ENCODE measurements at regions not wholly inside any gene's neighbourhood (a gene's known extent, or its start where the extent isn't known, plus 50 kb on each side); places are given as distances from the start of the nearest gene placed in this dataset.

DNA sequence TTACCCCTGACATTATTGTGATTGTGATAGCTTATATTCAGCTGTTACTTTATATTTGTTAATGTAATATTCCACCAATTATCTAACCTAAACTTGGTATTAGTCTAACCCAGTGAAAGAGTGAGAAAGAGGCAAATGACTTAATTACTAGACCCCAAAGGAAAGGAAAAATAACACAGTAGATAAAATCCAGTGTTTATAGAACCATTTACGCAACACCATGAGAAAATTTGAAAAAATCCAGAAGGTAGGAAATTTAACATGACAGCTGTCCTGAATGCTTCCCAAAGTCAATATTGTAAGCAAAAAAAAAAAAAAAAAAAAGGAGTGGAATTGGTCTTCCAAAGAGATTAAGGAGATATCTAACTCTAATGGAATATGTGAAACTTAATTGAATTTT lies 741.5 kb upstream of the GHITM start:
- TF ChIP-seq POLR2A (IDR thresholded peaks at IDR 0.05), result no peak
- TF ChIP-seq, protein P1, sequence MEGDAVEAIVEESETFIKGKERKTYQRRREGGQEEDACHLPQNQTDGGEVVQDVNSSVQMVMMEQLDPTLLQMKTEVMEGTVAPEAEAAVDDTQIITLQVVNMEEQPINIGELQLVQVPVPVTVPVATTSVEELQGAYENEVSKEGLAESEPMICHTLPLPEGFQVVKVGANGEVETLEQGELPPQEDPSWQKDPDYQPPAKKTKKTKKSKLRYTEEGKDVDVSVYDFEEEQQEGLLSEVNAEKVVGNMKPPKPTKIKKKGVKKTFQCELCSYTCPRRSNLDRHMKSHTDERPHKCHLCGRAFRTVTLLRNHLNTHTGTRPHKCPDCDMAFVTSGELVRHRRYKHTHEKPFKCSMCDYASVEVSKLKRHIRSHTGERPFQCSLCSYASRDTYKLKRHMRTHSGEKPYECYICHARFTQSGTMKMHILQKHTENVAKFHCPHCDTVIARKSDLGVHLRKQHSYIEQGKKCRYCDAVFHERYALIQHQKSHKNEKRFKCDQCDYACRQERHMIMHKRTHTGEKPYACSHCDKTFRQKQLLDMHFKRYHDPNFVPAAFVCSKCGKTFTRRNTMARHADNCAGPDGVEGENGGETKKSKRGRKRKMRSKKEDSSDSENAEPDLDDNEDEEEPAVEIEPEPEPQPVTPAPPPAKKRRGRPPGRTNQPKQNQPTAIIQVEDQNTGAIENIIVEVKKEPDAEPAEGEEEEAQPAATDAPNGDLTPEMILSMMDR (IDR thresholded peaks at IDR 0.05), result no peak
- intact Hi-C loops (cut with DNase I; ENCODE audit: low total_unique reads), result no loop called here
- Histone ChIP-seq H3K36me3 (no peaks in the 10 kb centered on the region), H3K27ac (no peak overlapping the region), H3K9me3 (no peaks in the 10 kb centered on the region), H3K27me3 (no peaks in the 10 kb centered on the region), H3K4me3 (no peak overlapping the region), H3K4me1 (no peaks in the 10 kb centered on the region)
- DNase-seq, result no peak

DNA sequence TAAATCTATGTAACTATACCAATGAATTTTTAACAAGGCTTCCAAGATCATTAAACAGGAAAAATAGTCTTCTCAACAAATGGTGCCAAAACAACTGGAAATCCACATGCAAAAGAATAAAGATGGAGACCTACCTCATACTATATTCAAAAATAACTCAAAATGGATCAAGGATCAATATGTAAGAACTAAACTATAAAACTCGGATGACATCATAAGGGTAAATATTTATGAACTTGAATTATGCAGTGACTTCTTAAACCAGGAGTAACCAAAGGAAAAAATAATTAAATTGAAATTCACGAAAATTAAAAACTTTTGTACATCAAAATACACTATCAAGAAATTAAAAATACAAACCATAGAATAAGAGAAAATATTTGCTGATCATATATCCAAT lies 728.7 kb upstream of the GHITM start:
- TF ChIP-seq POLR2A (IDR thresholded peaks at IDR 0.05), result no peak
- TF ChIP-seq, protein P1 (IDR thresholded peaks at IDR 0.05), result no peak
- intact Hi-C loops (cut with DNase I; ENCODE audit: low total_unique reads), result no loop called here
- Histone ChIP-seq H3K36me3 (no peaks in the 10 kb centered on the region), H3K4me1 (no peaks in the 10 kb centered on the region), H3K27ac (no peak overlapping the region), H3K9me3 (no peaks in the 10 kb centered on the region), H3K27me3 (no peaks in the 10 kb centered on the region), H3K4me3 (no peak overlapping the region)
- DNase-seq, result no peak

DNA sequence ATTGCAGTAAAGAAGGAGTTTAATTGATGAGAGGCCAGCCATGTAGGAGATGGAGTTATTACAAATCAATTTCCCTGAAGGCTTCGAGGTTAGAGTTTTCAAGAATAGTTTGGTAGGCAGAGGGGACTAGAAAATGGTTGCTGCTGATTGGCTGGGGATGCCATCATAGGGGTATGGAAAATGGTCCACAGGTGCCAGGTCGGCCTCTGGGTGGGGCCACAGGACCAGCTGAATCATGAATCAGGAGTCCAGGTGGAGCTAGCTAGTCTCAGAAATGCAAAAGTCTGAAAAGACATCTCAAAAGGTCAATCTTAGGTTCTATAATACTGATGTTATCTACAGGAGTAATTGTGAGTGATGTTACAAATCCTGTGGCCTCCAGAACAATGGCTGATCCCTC lies 714.0 kb upstream of the GHITM start:
- no peaks in the 10 kb centered on the region for H3K36me3 ChIP-seq
- no peak overlapping the region for H3K4me3 ChIP-seq
- intact Hi-C loops (cut with DNase I; ENCODE audit: low total_unique reads), result no loop called here
- H3K4me1 ChIP-seq, result no peaks in the 10 kb centered on the region
- DNase-seq, result no peak
- H3K27me3 ChIP-seq, result no peaks in the 10 kb centered on the region
- no peak overlapping the region for H3K27ac ChIP-seq
- H3K9me3 ChIP-seq, result no peaks in the 10 kb centered on the region
- TF ChIP-seq, protein P1 (IDR thresholded peaks at IDR 0.05), result no peak
- TF ChIP-seq POLR2A (IDR thresholded peaks at IDR 0.05), result no peak

DNA sequence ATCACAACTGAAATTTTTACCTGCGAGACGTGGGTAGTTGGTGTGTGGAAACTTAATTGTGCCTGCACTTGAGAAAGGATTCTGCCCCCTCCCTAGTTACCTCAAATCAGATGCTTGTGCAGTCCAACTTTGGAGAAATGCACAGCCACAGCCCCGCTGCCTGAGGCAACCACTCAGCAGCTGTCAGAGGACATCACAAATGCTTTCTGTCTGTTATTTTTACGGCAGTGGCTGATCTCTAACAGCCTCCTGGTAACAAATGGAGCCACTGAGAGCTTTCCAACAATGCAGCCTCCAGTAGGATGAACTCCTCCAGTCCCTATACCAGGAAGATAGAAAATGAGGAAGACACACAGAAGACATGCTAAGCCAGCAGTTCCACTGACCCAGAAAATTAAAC lies 712.2 kb upstream of the GHITM start:
- intact Hi-C loops (cut with DNase I; ENCODE audit: low total_unique reads), result no loop called here
- Histone ChIP-seq H3K9me3 (no peaks in the 10 kb centered on the region), H3K27ac (no peak overlapping the region), H3K4me3 (no peak overlapping the region), H3K4me1 (no peaks in the 10 kb centered on the region), H3K27me3 (no peaks in the 10 kb centered on the region), H3K36me3 (no peaks in the 10 kb centered on the region)
- TF ChIP-seq, protein P1 (IDR thresholded peaks at IDR 0.05), result no peak
- TF ChIP-seq POLR2A (IDR thresholded peaks at IDR 0.05), result no peak
- DNase-seq, result no peak

DNA sequence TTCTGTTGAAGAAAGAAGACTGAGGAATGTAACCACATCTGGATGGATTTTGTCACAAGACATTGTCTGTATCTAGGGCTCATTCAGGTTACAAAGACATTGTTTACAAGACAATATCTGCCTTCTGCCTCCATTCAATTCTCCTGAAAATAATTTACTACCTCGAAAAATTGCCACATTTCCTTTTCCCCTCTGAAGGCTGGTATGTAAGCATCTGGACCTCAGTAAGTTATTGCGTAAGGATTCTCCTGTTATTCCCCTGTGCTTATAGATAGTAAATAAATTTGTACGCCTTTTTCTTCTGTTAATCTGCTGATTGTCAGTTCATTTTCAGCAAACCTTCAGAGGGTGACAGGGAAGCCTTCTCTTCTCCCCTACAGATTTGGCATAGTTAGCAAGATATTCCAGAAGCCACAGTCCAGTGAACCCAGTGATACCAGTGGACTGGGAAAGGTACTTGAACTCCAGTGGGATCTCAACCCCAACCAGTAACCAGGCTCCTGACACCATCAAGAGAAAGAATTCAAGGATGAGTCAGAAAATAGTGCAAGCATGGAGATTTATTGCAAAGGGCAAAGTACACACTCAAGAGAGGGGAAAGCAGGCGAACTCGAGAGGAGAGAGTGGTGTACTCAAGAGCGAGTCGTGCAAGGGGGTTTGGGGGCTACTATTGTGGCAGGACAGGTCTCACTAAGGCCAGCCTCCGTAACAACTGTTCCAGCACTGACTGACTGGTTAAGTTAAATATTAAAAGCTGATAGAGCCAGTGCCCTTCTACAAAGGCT lies 706.9 kb upstream of the GHITM start:
- Histone ChIP-seq H3K27me3 (no peaks in the 10 kb centered on the region), H3K27ac (no peak overlapping the region), H3K36me3 (no peaks in the 10 kb centered on the region), H3K4me1 (no peaks in the 10 kb centered on the region), H3K9me3 (no peaks in the 10 kb centered on the region), H3K4me3 (no peak overlapping the region)
- DNase-seq, result no peak
- TF ChIP-seq POLR2A (IDR thresholded peaks at IDR 0.05), result no peak
- TF ChIP-seq, protein P1 (IDR thresholded peaks at IDR 0.05), result no peak
- intact Hi-C loops (cut with DNase I; ENCODE audit: low total_unique reads), result no loop called here

Data from uterus (tissue), 3 donors.